H9 (cell line): ENCODE measurements at regions not wholly inside any gene's neighbourhood (a gene's known extent, or its start where the extent isn't known, plus 50 kb on each side); places are given as distances from the start of the nearest gene placed in this dataset.

Source experiments
- DNase-seq: peaks from one replicate; pipeline ENCODE4 v3.0.0-alpha.2; 2017
- H2AFZ ChIP-seq: one replicate; pipeline ENCODE4 v1.6.1; 2013; ENCODE audit warnings: mild to moderate bottlenecking, low read length, control low read depth, moderate library complexity
- H2AK5ac ChIP-seq: 2 replicates; pipeline ENCODE4 v1.6.1; 2013; ENCODE audit warnings: low read length, control low read depth, mixed read lengths; ENCODE audit not compliant: insufficient read length
- H2BK120ac ChIP-seq: one replicate; pipeline ENCODE4 v1.6.1; 2013; ENCODE audit warnings: low read depth, mild to moderate bottlenecking, low read length, control low read depth, inconsistent platforms; ENCODE audit not compliant: poor library complexity, severe bottlenecking
- H2BK12ac ChIP-seq: 2 replicates; pipeline ENCODE4 v1.6.1; 2013; ENCODE audit warnings: low read length, control low read depth, mixed read lengths, low read depth; ENCODE audit not compliant: insufficient read length
- H2BK15ac ChIP-seq: 2 replicates; pipeline ENCODE4 v1.6.1; 2013; ENCODE audit warnings: low read depth, low read length, control low read depth
- H2BK20ac ChIP-seq: one replicate; pipeline ENCODE4 v1.6.1; 2013; ENCODE audit warnings: low read depth, mild to moderate bottlenecking, low read length, control low read depth, inconsistent platforms; ENCODE audit not compliant: poor library complexity, severe bottlenecking
- H2BK5ac ChIP-seq: 2 replicates; pipeline ENCODE4 v1.6.1; 2013; ENCODE audit warnings: low read length, control low read depth, mixed read lengths; ENCODE audit not compliant: insufficient read length
- H3K14ac ChIP-seq: 2 replicates; pipeline ENCODE4 v1.6.1; 2013; ENCODE audit warnings: low read length, control low read depth; ENCODE audit not compliant: insufficient read depth
- H3K18ac ChIP-seq: 2 replicates; pipeline ENCODE4 v1.6.1; 2013; ENCODE audit warnings: low read depth, mild to moderate bottlenecking, mixed read lengths, low read length, control low read depth; ENCODE audit not compliant: insufficient read length
- H3K23ac ChIP-seq: 2 replicates; pipeline ENCODE4 v1.6.1; 2013; ENCODE audit warnings: low read length, control low read depth, mixed read lengths, low read depth; ENCODE audit not compliant: insufficient read length
- H3K23me2 ChIP-seq: 2 replicates; pipeline ENCODE4 v1.6.1; 2013; ENCODE audit warnings: low read depth, mild to moderate bottlenecking, mixed read lengths, low read length, control low read depth; ENCODE audit not compliant: insufficient read length, poor library complexity, severe bottlenecking
- H3K27ac ChIP-seq: 2 replicates; pipeline ENCODE4 v1.5.1; 2013; ENCODE audit warnings: low read length, control low read depth, mixed read lengths, low read depth; ENCODE audit not compliant: insufficient read length
- H3K27me3 ChIP-seq: 2 replicates; pipeline ENCODE4 v1.6.1; 2013; ENCODE audit warnings: low read length, control low read depth, inconsistent platforms; ENCODE audit not compliant: insufficient read depth
- H3K4ac ChIP-seq: 2 replicates; pipeline ENCODE4 v1.6.1; 2013; ENCODE audit warnings: low read depth, mild to moderate bottlenecking, control low read depth, inconsistent platforms, low read length, moderate library complexity
- H3K4me1 ChIP-seq: 2 replicates; pipeline ENCODE4 v1.6.1; 2013; ENCODE audit warnings: low read length, control low read depth, inconsistent platforms; ENCODE audit not compliant: insufficient read depth
- H3K4me2 ChIP-seq: 2 replicates; pipeline ENCODE4 v1.6.1; 2013; ENCODE audit warnings: low read length, control low read depth, mixed read lengths; ENCODE audit not compliant: insufficient read length, insufficient read depth
- H3K56ac ChIP-seq: 2 replicates; pipeline ENCODE4 v1.6.1; 2013; ENCODE audit warnings: low read depth, mild to moderate bottlenecking, mixed read lengths, low read length, control low read depth; ENCODE audit not compliant: insufficient read length
- H3K79me1 ChIP-seq: 2 replicates; pipeline ENCODE4 v1.6.1; 2013; ENCODE audit warnings: low read depth, mild to moderate bottlenecking, moderate library complexity, low read length, control low read depth, inconsistent platforms; ENCODE audit not compliant: insufficient read depth, poor library complexity, severe bottlenecking
- H3K79me2 ChIP-seq: 2 replicates; pipeline ENCODE4 v1.6.1; 2013; ENCODE audit warnings: low read length, control low read depth, inconsistent platforms; ENCODE audit not compliant: insufficient read depth
- H3K9ac ChIP-seq: 2 replicates; pipeline ENCODE4 v1.6.1; 2013; ENCODE audit warnings: low read length, control low read depth, mixed read lengths; ENCODE audit not compliant: insufficient read length; ENCODE audit errors: extremely low read depth
- H3K9me3 ChIP-seq: one replicate; pipeline ENCODE4 v1.6.1; 2013; ENCODE audit warnings: low read depth, low read length, inconsistent platforms; ENCODE audit not compliant: control insufficient read depth
- H3T11ph ChIP-seq: one replicate; pipeline ENCODE4 v1.6.1; 2013; ENCODE audit warnings: mild to moderate bottlenecking, low read length, control low read depth, inconsistent platforms
- H4K20me1 ChIP-seq: one replicate; pipeline ENCODE4 v1.6.1; 2013; ENCODE audit not compliant: control insufficient read depth, insufficient read length, insufficient read depth
- H4K5ac ChIP-seq: 2 replicates; pipeline ENCODE4 v1.6.1; 2013; ENCODE audit warnings: low read depth, mild to moderate bottlenecking, mixed read lengths, low read length, control low read depth; ENCODE audit not compliant: insufficient read length
- H4K8ac ChIP-seq: replicated peaks from 2 replicates; pipeline ENCODE4 v1.6.1; 2013; ENCODE audit warnings: low read length, control low read depth, mixed read lengths, low read depth; ENCODE audit not compliant: insufficient read length
- H4K91ac ChIP-seq: 2 replicates; pipeline ENCODE4 v1.6.1; 2013; ENCODE audit warnings: low read depth, mild to moderate bottlenecking, moderate library complexity, mixed read lengths, low read length, control low read depth; ENCODE audit not compliant: insufficient read length
- H3K27ac Mint-ChIP-seq, 3 experiments: 2 replicates in 2 of 3; 3 replicates in 1 of 3; pipeline ENCODE4 v1.8.0; 2020 to 2021; ENCODE audit warnings: mixed read lengths in 3 of 3, mild to moderate bottlenecking in 1 of 3, moderate library complexity in 1 of 3
- H3K27me3 Mint-ChIP-seq: 2 replicates; pipeline ENCODE4 v1.8.0; 2021; ENCODE audit warnings: low read depth, mild to moderate bottlenecking, moderate library complexity, mixed read lengths
- H3K36me3 Mint-ChIP-seq, 3 experiments: 2 replicates in 2 of 3; 3 replicates in 1 of 3; pipeline ENCODE4 v1.8.0; 2020 to 2021; ENCODE audit warnings: low read depth in 3 of 3, mixed read lengths in 3 of 3; ENCODE audit not compliant: insufficient read depth in 1 of 3
- H3K4me1 Mint-ChIP-seq, 2 experiments: 2 replicates each; pipeline ENCODE4 v1.8.0; 2020; ENCODE audit warnings: mixed read lengths in 2 of 2
- H3K4me3 Mint-ChIP-seq, 2 experiments: 2 replicates in 1 of 2; 3 replicates in 1 of 2; pipeline ENCODE4 v1.8.0; 2020 to 2021; ENCODE audit warnings: mild to moderate bottlenecking in 2 of 2, mixed read lengths in 2 of 2, moderate library complexity in 1 of 2
- H3K9me3 Mint-ChIP-seq, 2 experiments: 2 replicates in 1 of 2; 3 replicates in 1 of 2; pipeline ENCODE4 v1.8.0; 2020; ENCODE audit warnings: mild to moderate bottlenecking in 2 of 2, mixed read lengths in 2 of 2, moderate library complexity in 1 of 2
- WGBS: extraction: QIAGEN DNeasy Blood & Tissue Kit; methylation state at CpG from one replicate; pipeline ENCODE4 v1.1.7; 2013; ENCODE audit warnings: missing lambda C conversion rate, low lambda C conversion rate, mixed read lengths; ENCODE audit not compliant: insufficient read length; ENCODE audit errors: extremely low coverage; 5-methylcytosine and 5-hydroxymethylcytosine counted together
- TF ChIP-seq, protein P1 (sequence below): fragments of 200-600 bp; sonication (generic); conservative IDR thresholded peaks from 3 replicates; pipeline ENCODE4 v1.8.0; 2021; ENCODE audit warnings: antibody characterized with exemption, mild to moderate bottlenecking

DNA sequence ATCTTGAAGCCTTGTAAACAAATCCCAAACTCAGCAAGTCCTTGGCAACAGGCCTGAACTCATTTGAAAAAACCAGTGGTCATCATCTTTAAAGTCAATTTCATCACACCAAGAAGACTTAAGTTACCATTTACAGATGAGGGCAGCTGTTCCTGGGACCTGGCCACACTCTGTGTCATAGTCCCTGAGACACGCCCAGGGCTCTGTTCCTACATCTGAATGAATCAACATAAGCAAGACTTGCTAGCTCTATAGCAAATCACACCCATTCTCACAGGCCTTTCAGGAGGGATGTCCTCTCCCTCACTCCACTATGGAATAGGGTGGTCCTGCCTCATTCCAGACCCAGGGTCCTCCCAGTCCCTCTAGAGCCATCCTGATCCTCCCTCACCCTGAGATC is 142.8 kb downstream of the NSG2 start:
- Histone ChIP-seq H3K18ac (no peak overlapping the region), H2BK20ac (no peak overlapping the region), H3K56ac (no peak overlapping the region), H4K20me1 (no peaks in the 10 kb centered on the region), H3K9ac (no peak overlapping the region), H3K9me3 (no peaks in the 10 kb centered on the region), H3K23me2 (no peaks in the 10 kb centered on the region), H2AFZ (no peak overlapping the region), H3T11ph (no peak overlapping the region), H4K5ac (no peak overlapping the region), H4K91ac (no peak overlapping the region), H2BK12ac (no peak overlapping the region), H4K8ac (no peak overlapping the region), H3K27ac (no peak overlapping the region), H3K4me1 (no peaks in the 10 kb centered on the region), H3K4ac (no peak overlapping the region), H2BK15ac (no peak overlapping the region), H3K27me3 (no peaks in the 10 kb centered on the region), H2BK5ac (no peak overlapping the region), H3K79me2 (no peaks in the 10 kb centered on the region), H3K23ac (no peak overlapping the region), H3K14ac (no peak overlapping the region), H2AK5ac (no peak overlapping the region), H3K79me1 (no peaks in the 10 kb centered on the region), H3K4me2 (no peak overlapping the region), H2BK120ac (no peak overlapping the region)
- Mint-ChIP-seq H3K4me3 (no peak overlapping the region), H3K4me1 (peaks cover 12 to 14% of the 10 kb centered on the region in 2 experiments; a peak in 3 of 4 replicates), H3K27me3 (peaks cover 3% of the 10 kb centered on the region), H3K27ac (no peak overlapping the region), H3K9me3 (no peaks in the 10 kb centered on the region), H3K36me3 (no peaks in the 10 kb centered on the region; a peak in 1 of 7 replicates)
- no peak for DNase-seq
- TF ChIP-seq, protein P1, sequence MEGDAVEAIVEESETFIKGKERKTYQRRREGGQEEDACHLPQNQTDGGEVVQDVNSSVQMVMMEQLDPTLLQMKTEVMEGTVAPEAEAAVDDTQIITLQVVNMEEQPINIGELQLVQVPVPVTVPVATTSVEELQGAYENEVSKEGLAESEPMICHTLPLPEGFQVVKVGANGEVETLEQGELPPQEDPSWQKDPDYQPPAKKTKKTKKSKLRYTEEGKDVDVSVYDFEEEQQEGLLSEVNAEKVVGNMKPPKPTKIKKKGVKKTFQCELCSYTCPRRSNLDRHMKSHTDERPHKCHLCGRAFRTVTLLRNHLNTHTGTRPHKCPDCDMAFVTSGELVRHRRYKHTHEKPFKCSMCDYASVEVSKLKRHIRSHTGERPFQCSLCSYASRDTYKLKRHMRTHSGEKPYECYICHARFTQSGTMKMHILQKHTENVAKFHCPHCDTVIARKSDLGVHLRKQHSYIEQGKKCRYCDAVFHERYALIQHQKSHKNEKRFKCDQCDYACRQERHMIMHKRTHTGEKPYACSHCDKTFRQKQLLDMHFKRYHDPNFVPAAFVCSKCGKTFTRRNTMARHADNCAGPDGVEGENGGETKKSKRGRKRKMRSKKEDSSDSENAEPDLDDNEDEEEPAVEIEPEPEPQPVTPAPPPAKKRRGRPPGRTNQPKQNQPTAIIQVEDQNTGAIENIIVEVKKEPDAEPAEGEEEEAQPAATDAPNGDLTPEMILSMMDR: no peak
- WGBS: no CpG with 5 or more reads among the region's 1 CpG
